ENCODE measurements at regions not wholly inside any gene's neighbourhood (a gene's known extent, or its start where the extent isn't known, plus 50 kb on each side); places are given as distances from the start of the nearest gene placed in this dataset.

GRCh38 chr16:13806671-13807070 is 113.3 kb upstream of the ERCC4 start:
- Histone ChIP-seq H3K4me2 (ENCODE audit: low read depth, low read length) (no peak overlapping the region), H3K9me3 (ENCODE audit: low read length) (no peaks in the 10 kb centered on the region), H3K36me3 (replicated peaks in 1 of 2; ENCODE audit: control insufficient read depth in 1 of 2, insufficient read depth in 2 of 2, low read length in 2 of 2) (no peaks in the 10 kb centered on the region), H4K20me1 (ENCODE audit: insufficient read depth, low read length) (no peaks in the 10 kb centered on the region), H3K27me3 (ENCODE audit: control insufficient read depth in 1 of 2, insufficient read depth in 2 of 2, low read length in 2 of 2) (peaks cover 0 to 21% of the 10 kb centered on the region in 2 experiments; a peak in 3 of 5 replicates), H3K4me1 (ENCODE audit: insufficient read depth, low read length) (no peaks in the 10 kb centered on the region), H2AFZ (ENCODE audit: low read length) (no peak overlapping the region), H3K9ac (ENCODE audit: insufficient read depth, low read depth, low read length) (no peak overlapping the region), H3K4me3 (replicated peaks in 1 of 3; ENCODE audit: insufficient read depth in 1 of 3, low read depth in 2 of 3, low read length in 3 of 3) (no peak overlapping the region), H3K79me2 (ENCODE audit: insufficient read depth, low read length) (no peaks in the 10 kb centered on the region), H3K27ac (ENCODE audit: extremely low read length, insufficient read depth, low read length) (no peak overlapping the region)
- in situ Hi-C loops (cut with HindIII; ENCODE audit: extremely low pct_ligation_motif_present, low pct_unique_long_range_greater_than_20kb) (no loop called here), intact Hi-C loops (cut with micrococcal nuclease; ENCODE audit: unreplicated experiment) (no loop called here)
- FAIRE-seq (no peak), DNase-seq (ENCODE audit: low spot score) (no peak), ATAC-seq (no peak)
- TF ChIP-seq ZNF10 (CRISPR knock-in tag; IDR thresholded peaks at IDR 0.05; ENCODE audit: borderline replicate concordance, low read depth) (no peak), ZNF30 (CRISPR knock-in tag; IDR thresholded peaks at IDR 0.05) (no peak), ZNF766 (CRISPR knock-in tag; IDR thresholded peaks at IDR 0.05; ENCODE audit: borderline replicate concordance) (no peak), JUN (CRISPR knock-in tag; IDR thresholded peaks at IDR 0.05) (no peak), SP4 (CRISPR knock-in tag; IDR thresholded peaks at IDR 0.05) (no peak), FOXK2 (IDR thresholded peaks at IDR 0.05) (no peak), KLF13 (CRISPR knock-in tag; IDR thresholded peaks at IDR 0.05) (no peak), RCOR2 (CRISPR knock-in tag; IDR thresholded peaks at IDR 0.05) (no peak), TFE3 (CRISPR knock-in tag; IDR thresholded peaks at IDR 0.05) (no peak), YY1 (IDR thresholded peaks at IDR 0.05; ENCODE audit: insufficient read depth, insufficient replicate concordance, low read depth, low read length) (no peak), ZNF768 (CRISPR knock-in tag; IDR thresholded peaks at IDR 0.05) (no peak)
- TF ChIP-seq, protein P1, sequence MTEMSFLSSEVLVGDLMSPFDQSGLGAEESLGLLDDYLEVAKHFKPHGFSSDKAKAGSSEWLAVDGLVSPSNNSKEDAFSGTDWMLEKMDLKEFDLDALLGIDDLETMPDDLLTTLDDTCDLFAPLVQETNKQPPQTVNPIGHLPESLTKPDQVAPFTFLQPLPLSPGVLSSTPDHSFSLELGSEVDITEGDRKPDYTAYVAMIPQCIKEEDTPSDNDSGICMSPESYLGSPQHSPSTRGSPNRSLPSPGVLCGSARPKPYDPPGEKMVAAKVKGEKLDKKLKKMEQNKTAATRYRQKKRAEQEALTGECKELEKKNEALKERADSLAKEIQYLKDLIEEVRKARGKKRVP (CRISPR knock-in tag; IDR thresholded peaks at IDR 0.05), result no peak
- TF ChIP-seq, protein P2, sequence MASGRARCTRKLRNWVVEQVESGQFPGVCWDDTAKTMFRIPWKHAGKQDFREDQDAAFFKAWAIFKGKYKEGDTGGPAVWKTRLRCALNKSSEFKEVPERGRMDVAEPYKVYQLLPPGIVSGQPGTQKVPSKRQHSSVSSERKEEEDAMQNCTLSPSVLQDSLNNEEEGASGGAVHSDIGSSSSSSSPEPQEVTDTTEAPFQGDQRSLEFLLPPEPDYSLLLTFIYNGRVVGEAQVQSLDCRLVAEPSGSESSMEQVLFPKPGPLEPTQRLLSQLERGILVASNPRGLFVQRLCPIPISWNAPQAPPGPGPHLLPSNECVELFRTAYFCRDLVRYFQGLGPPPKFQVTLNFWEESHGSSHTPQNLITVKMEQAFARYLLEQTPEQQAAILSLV (CRISPR knock-in tag; IDR thresholded peaks at IDR 0.05; ENCODE audit: borderline replicate concordance), result no peak
- WGBS (ENCODE audit: low lambda C conversion rate), result 26% methylated on average over 5 of the region's 5 CpGs
- CTCF ChIA-PET (ENCODE audit: low intra/inter-chr PET ratio, low total read pairs), result no interaction called here
- POLR2A ChIA-PET, result no interaction called here
- no TSS peak for BruUV-seq (replicated peaks)
